B cell (primary cell): ENCODE measurements at regions not wholly inside any gene's neighbourhood (a gene's known extent, or its start where the extent isn't known, plus 50 kb on each side); places are given as distances from the start of the nearest gene placed in this dataset.

Experiments used
- CTCF ChIP-seq: fragments of 200-600 bp; IDR thresholded peaks from one replicate; pipeline ENCODE4 v1.8.0; 2022; ENCODE audit warnings: antibody characterized with exemption, mild to moderate bottlenecking
- EZH2 ChIP-seq: IDR thresholded peaks from 2 replicates; pipeline ENCODE4 v1.6.1; 2012; ENCODE audit warnings: borderline replicate concordance, low read depth, mild to moderate bottlenecking, moderate library complexity, low read length; ENCODE audit not compliant: insufficient read depth, poor library complexity, severe bottlenecking

DNA sequence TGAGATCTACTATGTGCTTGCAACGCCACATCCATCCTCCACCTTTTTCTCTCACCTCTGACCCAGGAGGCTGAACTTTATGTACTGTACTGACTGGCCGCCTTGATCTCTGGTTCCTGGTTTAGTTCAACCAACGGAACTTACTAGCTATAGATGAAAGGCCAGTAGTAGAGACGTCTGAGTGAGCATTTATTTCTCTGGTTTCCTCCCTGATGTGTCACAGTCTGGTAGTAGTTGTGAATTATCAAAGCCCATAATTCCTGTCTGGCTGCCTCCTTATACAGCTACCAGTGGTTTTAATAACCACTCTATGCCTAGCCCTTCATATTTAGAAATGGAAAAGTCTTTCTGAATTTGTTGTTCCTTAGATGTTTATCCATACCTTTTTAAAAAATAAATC is 64.7 kb downstream of the POM121L12 start:
- no peak for TF ChIP-seq CTCF
- no peak for TF ChIP-seq EZH2
